ENCODE measurements at regions not wholly inside any gene's neighbourhood (a gene's known extent, or its start where the extent isn't known, plus 50 kb on each side); places are given as distances from the start of the nearest gene placed in this dataset.

GRCh38 chr1:234869182-234870019 lies 259.2 kb downstream of the TOMM20 start (continued):
- TF ChIP-seq ZBTB43 (CRISPR knock-in tag; IDR thresholded peaks at IDR 0.05) (no peak), ZBTB9 (CRISPR knock-in tag; IDR thresholded peaks at IDR 0.05) (peak; percentile 48; the same call in 1 of the 2 replicates), SIN3B (IDR thresholded peaks at IDR 0.05; ENCODE audit: low read depth) (no peak), ZNF24 (IDR thresholded peaks at IDR 0.05) (no peak), ZNF224 (CRISPR knock-in tag; IDR thresholded peaks at IDR 0.05) (no peak), HES1 (IDR thresholded peaks at IDR 0.05; ENCODE audit: low read depth) (no peak), HEY1 (CRISPR knock-in tag; IDR thresholded peaks at IDR 0.05; ENCODE audit: borderline replicate concordance) (0 out of 2 replicates have a peak, but pooled peaks have one; percentile 52), DNMT1 (IDR thresholded peaks at IDR 0.05) (no peak), GTF2F1 (IDR thresholded peaks at IDR 0.05; ENCODE audit: low read depth, low read length) (no peak), ZNF512 (tag; IDR thresholded peaks at IDR 0.05) (peak; percentile 97), ZNF740 (CRISPR knock-in tag; IDR thresholded peaks at IDR 0.05) (no peak), ZNF740 (tag; IDR thresholded peaks at IDR 0.05) (no peak), ZNF707 (CRISPR knock-in tag; conservative IDR thresholded peaks at IDR 0.05) (no peak), EZH2 (IDR thresholded peaks at IDR 0.05; ENCODE audit: borderline replicate concordance, low read depth, low read length) (no peak), MYBL2 (IDR thresholded peaks at IDR 0.05; ENCODE audit: low read depth) (no peak), MYBL2 (CRISPR knock-in tag; IDR thresholded peaks at IDR 0.05; ENCODE audit: borderline replicate concordance) (no peak), SNAPC5 (CRISPR knock-in tag; IDR thresholded peaks at IDR 0.05) (no peak), ZNF311 (CRISPR knock-in tag; IDR thresholded peaks at IDR 0.05) (0 out of 2 replicates have a peak, but pooled peaks have one; percentile 9), ZNF316 (IDR thresholded peaks at IDR 0.05) (no peak), DPF2 (IDR thresholded peaks at IDR 0.05) (peak; percentile 28; the same call in 1 of the 2 replicates), POLR2B (IDR thresholded peaks at IDR 0.05; ENCODE audit: low read depth, partially characterized antibody) (no peak), GMEB1 (CRISPR knock-in tag; IDR thresholded peaks at IDR 0.05) (no peak)

All from K562 (cell line).